GM19193 (cell line): ENCODE measurements at regions not wholly inside any gene's neighbourhood (a gene's known extent, or its start where the extent isn't known, plus 50 kb on each side); places are given as distances from the start of the nearest gene placed in this dataset.

ENCODE experiments used
- POLR2A ChIP-seq: IDR thresholded peaks from 4 replicates; pipeline ENCODE4 v1.6.1; 2011; ENCODE audit not compliant: insufficient read depth, insufficient read length; ENCODE audit errors: extremely low read depth

GRCh38 chr19:28285917-28286316, 927.0 kb downstream of the UQCRFS1 start:
- TF ChIP-seq POLR2A: no peak

- TF ChIP-seq POLR2A: no peak
These were observed 927.9 kb downstream of the UQCRFS1 start for GRCh38 chr19:28285078-28285477.

DNA sequence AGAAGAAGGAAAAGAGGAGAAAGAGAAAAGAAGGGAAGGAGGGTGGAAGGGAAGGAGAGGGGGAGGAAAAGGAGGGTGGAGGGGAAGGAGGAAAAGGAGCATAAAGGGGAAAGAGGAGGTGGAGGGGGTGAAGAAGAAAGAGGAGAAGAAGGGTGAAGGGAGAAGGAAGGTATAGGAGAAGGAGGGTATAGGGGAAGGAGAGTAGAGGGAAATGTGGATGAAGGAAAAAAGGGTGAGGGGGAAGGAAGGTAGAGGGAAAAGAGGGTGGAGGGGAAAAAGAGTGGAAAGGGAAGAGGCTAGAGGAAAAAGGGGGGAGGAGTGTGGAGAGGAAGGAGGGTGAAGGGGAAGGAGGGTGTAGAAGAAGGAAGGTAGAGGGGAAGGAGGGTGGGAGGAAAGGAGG, 928.6 kb downstream of the UQCRFS1 start:
- no peak for TF ChIP-seq POLR2A

DNA sequence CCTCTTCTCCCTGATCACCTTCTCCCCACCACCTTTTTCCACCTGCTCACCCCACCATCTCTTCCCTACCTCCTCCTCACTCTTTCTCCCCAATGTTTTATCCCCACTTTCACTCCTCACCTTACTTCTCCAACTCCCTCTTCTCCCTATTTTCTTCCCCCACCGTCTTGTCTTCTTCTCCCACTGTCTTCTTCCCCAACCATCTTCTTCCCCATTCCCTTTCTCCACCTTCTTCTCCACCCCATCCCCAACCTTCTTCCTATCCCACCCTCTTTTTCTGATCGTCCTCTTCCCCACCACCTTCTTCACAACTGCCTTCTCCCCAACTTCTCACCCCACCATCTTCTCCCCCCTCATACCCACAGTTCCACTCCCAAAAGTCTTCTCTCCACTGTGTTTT, 929.4 kb downstream of the UQCRFS1 start:
- TF ChIP-seq POLR2A: no peak

GRCh38 chr19:28281676-28282075, 931.3 kb downstream of the UQCRFS1 start:
- no peak for TF ChIP-seq POLR2A

DNA sequence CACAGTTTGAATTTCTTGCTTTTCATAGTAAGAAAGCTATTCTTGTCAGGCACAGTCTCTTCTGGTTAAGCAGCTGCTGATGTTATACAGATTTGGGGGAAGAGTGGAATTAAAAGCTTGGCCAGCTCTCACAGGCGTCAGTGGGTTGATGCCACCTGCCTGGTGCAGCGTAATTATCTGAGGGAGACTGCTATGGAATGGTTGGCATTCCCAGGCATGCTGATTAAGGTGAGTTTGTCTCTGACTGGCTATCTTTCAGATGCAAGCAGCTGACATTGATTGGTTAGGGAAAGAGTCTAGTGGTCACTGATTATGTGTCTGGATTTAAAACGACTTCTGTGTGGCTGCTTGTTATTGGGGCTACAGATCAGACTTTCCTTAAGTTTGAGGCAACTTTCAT, 948.4 kb downstream of the UQCRFS1 start:
- TF ChIP-seq POLR2A: no peak

DNA sequence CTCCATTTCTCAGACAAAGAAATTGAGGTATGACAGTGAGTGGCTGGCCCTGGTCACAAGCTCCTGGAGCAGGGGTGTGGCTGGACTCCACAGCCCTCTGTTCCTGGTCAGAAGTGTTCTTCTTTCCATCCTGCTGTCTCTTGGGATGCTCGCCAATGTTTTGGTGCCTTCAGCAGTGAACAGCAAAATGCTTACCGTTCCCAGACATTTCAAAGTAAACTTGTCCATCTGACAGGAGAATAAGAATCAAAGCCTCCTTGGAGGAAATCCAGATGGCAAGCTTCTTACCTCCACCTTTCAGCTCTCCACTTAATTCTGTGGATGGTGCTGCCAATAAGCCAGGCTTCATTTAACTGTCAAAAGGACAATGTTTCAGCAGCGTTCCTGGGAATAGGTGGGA, 954.1 kb downstream of the UQCRFS1 start:
- TF ChIP-seq POLR2A: no peak

GRCh38 chr19:28257396-28257795, 955.6 kb downstream of the UQCRFS1 start:
- TF ChIP-seq POLR2A: no peak

DNA sequence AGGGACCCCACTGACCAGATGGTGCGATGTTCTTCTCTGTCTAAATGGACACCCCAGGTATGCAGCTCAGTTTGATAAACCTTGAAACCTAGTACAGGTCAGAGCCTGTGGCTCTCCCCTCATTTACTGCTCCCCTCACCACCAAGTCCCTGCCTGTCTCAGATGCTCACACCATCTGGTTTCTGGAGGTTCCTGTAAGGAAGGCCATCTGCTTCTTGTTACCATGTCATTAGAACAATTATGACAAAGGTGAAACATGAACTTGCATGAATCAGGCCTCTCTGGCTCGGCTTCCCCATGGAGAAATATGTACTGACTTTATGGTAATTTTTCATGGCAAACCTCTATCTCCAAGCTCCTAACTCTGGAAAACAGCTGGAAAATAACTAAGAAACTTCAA, 965.7 kb downstream of the UQCRFS1 start:
- no peak for TF ChIP-seq POLR2A

DNA sequence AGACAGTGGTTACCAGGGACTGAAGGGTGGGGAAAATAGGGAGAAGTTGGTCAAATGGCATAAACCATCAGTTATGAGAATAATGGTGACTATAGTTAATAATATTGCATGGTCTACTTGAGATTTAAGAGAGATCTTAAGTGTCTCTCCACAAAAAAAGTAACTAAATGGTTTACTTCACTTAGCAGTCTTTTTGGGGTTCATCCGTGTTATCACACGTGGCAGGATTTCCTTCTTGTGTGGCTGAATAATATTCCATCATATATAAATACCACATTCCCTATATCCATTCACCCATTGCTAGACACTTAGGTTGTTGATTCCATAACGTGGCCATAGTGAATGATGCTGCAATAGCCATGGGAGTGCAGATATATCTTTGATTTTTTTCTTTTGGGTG, 967.0 kb downstream of the UQCRFS1 start:
- no peak for TF ChIP-seq POLR2A

- TF ChIP-seq POLR2A: no peak
These were observed 968.0 kb downstream of the UQCRFS1 start for GRCh38 chr19:28244966-28245365.

GRCh38 chr19:28242317-28242927, 970.5 kb downstream of the UQCRFS1 start:
- no peak for TF ChIP-seq POLR2A

DNA sequence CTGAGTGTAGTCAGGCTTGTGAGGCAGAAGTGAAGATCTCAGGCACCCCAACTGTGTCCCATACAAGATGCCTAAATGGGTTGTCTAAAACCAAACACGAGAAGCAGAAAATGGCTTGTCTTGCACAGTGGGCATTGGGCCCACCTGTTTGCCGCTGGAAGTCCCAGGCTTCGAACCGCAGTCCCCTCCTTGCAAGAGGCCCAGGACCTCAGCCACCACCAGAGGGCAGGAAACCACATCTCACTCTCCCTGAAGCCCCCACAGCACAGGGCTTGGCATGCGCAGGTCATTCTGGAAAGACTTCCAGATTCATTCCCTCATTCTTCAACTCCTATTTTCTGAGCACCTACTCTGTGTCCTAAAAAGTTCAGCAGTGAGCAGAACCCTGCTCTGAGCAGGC, 973.7 kb downstream of the UQCRFS1 start:
- TF ChIP-seq POLR2A: no peak

GRCh38 chr19:28238270-28238820, 974.6 kb downstream of the UQCRFS1 start:
- TF ChIP-seq POLR2A: no peak

DNA sequence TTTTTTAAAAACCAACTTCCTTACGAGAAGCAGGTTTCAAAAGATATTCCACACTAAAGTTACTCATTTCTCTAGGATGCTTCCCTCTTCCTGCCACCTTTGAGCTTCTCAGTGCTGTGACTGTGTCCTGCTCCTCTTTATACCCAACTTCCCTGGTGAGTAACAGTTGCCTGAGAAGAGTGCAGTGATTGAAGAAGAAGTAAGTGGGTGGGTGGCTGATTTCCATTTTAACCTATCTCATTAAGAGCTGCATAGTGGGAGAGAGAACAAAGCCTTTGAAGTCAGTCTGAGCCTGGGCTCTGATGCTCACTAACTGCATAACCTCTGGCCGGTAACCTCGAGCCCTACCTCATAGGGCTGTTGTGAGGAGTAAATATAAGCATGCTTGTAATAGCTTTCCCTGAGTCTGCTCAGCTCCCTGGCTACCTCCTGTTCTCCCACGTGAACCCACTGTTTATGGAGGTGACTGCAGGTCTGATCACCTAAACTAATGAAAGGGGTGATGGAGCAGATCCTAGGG, 977.3 kb downstream of the UQCRFS1 start:
- TF ChIP-seq POLR2A: no peak

DNA sequence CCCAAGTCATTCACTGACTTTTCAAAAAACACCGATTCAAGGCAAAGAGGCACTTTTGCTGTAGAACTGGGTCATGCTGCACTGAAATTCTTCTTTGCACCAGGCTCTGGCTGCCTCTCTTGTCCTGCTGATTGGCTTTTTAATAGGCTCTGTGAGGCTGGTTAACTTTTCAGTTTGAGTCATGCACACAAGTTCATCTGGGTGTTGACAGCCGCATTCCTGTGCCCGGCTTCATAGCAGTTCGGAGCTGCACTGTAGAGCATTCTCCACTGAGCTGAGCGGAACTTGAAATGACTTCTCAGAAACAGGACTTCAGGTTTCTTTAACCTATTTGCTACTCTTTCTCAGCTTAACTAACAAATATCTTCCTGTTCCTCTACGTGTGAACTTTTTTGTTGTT, 978.3 kb downstream of the UQCRFS1 start:
- no peak for TF ChIP-seq POLR2A

DNA sequence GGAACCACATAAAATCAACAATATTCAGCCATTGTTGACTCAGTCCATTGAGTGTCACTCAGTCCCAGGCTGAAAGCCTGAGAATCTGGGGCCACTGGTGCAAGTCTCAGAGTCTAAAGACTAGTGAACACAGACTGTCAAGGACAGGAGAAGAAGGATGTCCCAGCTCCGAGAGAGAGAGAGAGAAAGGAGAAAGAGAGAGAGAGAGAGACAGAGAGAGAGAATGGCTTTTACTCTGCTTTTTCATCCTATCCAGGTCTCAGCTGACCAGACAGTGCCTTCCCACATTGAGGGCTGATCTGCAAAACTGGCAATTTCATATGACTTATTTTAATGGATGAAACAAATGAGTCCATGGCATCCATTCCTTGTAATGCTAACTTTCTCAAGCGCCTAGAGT, 984.1 kb downstream of the UQCRFS1 start:
- TF ChIP-seq POLR2A: no peak
